Muscle of leg (tissue), 3 donors: ENCODE measurements at regions not wholly inside any gene's neighbourhood (a gene's known extent, or its start where the extent isn't known, plus 50 kb on each side); places are given as distances from the start of the nearest gene placed in this dataset.

Experiments used
- DNase-seq: peaks from one replicate; pipeline ENCODE4 v3.0.0; 2013
- H3K27ac ChIP-seq: one replicate; pipeline ENCODE4 v1.5.1; 2013; ENCODE audit warnings: mild to moderate bottlenecking, low read length, control low read depth
- H3K27me3 ChIP-seq: one replicate; pipeline ENCODE4 v1.6.1; 2013; ENCODE audit warnings: low read length; ENCODE audit not compliant: control insufficient read depth, insufficient read depth
- H3K36me3 ChIP-seq: one replicate; pipeline ENCODE4 v1.6.1; 2013; ENCODE audit warnings: low read length; ENCODE audit not compliant: control insufficient read depth, insufficient read depth
- H3K4me1 ChIP-seq: one replicate; pipeline ENCODE4 v1.6.1; 2013; ENCODE audit warnings: low read length; ENCODE audit not compliant: control insufficient read depth, insufficient read depth
- H3K4me3 ChIP-seq: one replicate; pipeline ENCODE4 v1.5.1; 2013; ENCODE audit warnings: low read length, control low read depth
- H3K9me3 ChIP-seq: replicated peaks from 2 replicates; pipeline ENCODE4 v1.6.1; 2013; ENCODE audit warnings: low read depth, low read length; ENCODE audit not compliant: control insufficient read depth
- WGBS: methylation state at CpG from one replicate; pipeline ENCODE4 v1.1.5; 2013; ENCODE audit warnings: missing lambda C conversion rate; ENCODE audit not compliant: insufficient coverage; 5-methylcytosine and 5-hydroxymethylcytosine counted together

GRCh38 chr13:83168590-83168989 is 713.7 kb downstream of the SLITRK1 start:
- Histone ChIP-seq H3K36me3 (no peaks in the 10 kb centered on the region), H3K27ac (no peak overlapping the region), H3K4me3 (no peak overlapping the region), H3K4me1 (no peaks in the 10 kb centered on the region), H3K9me3 (no peaks in the 10 kb centered on the region), H3K27me3 (no peaks in the 10 kb centered on the region)
- DNase-seq: peak; percentile 21
- no CpG with 5 or more reads among the region's 1 CpG for WGBS

DNA sequence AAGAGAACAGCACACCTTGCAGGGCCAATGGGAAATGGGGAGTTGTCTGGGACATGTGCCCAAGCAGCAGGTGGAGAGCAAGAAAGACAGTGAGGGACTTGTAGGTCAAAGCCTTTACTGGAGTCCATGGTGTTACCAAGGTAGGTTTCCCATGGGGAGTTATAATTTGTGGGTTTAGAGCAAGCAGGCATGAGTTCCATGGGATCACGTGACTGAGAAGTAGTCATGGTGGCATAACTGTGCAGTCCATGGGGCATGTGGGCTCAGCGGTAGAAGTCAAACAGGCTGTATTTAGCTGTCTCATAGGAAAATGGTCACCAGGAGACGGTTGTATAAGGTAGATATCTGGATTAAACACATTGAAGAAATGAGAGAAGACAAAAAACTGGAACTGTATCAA is 715.1 kb downstream of the SLITRK1 start:
- Histone ChIP-seq H3K4me3 (no peak overlapping the region), H3K9me3 (no peaks in the 10 kb centered on the region), H3K27me3 (no peaks in the 10 kb centered on the region), H3K27ac (no peak overlapping the region), H3K36me3 (no peaks in the 10 kb centered on the region), H3K4me1 (no peaks in the 10 kb centered on the region)
- DNase-seq: no peak
- WGBS: 94% methylated on average over 3 of the region's 3 CpGs

GRCh38 chr13:83166550-83166949 is 715.7 kb downstream of the SLITRK1 start:
- no peak overlapping the region for H3K4me3 ChIP-seq
- no peak for DNase-seq
- H3K36me3 ChIP-seq: no peaks in the 10 kb centered on the region

GRCh38 chr13:83162493-83162892 is 719.8 kb downstream of the SLITRK1 start:
- no peaks in the 10 kb centered on the region for H3K36me3 ChIP-seq
- no peaks in the 10 kb centered on the region for H3K9me3 ChIP-seq
- DNase-seq: no peak
- WGBS: no CpG with 5 or more reads among the region's 2 CpGs
- H3K27me3 ChIP-seq: no peaks in the 10 kb centered on the region
- no peaks in the 10 kb centered on the region for H3K4me1 ChIP-seq
- no peak overlapping the region for H3K4me3 ChIP-seq
- no peak overlapping the region for H3K27ac ChIP-seq

More at GRCh38 chr13:83166550-83166949, 715.7 kb downstream of the SLITRK1 start:
- Histone ChIP-seq H3K27ac (no peak overlapping the region), H3K27me3 (no peaks in the 10 kb centered on the region), H3K4me1 (no peaks in the 10 kb centered on the region), H3K9me3 (no peaks in the 10 kb centered on the region)

GRCh38 chr13:83153848-83154247 is 728.4 kb downstream of the SLITRK1 start:
- H3K4me1 ChIP-seq: no peaks in the 10 kb centered on the region
- H3K27ac ChIP-seq: no peak overlapping the region
- WGBS: 40% methylated on average over 1 of the region's 2 CpGs
- no peaks in the 10 kb centered on the region for H3K36me3 ChIP-seq
- H3K4me3 ChIP-seq: no peak overlapping the region
- H3K27me3 ChIP-seq: no peaks in the 10 kb centered on the region
- H3K9me3 ChIP-seq: no peaks in the 10 kb centered on the region
- no peak for DNase-seq

DNA sequence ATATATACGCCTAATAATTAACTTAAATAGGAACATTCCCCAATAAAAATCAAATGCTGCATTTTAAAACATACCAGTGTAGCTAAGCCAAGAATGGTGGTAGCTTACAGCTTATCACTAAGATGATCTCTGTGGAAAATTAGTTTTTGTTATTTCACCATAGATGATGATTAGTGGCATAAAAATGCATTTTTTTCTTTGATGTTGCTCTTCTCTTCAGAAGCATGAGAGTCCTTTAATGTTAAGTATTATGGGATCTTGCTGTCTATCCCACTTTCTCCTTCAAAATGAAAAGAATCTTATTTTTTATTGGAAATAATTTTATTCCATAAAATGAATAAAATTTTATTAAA is 731.0 kb downstream of the SLITRK1 start:
- no peak for DNase-seq
- Histone ChIP-seq H3K27me3 (no peaks in the 10 kb centered on the region), H3K4me3 (no peak overlapping the region), H3K9me3 (no peaks in the 10 kb centered on the region), H3K27ac (no peak overlapping the region), H3K36me3 (no peaks in the 10 kb centered on the region), H3K4me1 (no peaks in the 10 kb centered on the region)
- no CpG with 5 or more reads among the region's 1 CpG for WGBS

DNA sequence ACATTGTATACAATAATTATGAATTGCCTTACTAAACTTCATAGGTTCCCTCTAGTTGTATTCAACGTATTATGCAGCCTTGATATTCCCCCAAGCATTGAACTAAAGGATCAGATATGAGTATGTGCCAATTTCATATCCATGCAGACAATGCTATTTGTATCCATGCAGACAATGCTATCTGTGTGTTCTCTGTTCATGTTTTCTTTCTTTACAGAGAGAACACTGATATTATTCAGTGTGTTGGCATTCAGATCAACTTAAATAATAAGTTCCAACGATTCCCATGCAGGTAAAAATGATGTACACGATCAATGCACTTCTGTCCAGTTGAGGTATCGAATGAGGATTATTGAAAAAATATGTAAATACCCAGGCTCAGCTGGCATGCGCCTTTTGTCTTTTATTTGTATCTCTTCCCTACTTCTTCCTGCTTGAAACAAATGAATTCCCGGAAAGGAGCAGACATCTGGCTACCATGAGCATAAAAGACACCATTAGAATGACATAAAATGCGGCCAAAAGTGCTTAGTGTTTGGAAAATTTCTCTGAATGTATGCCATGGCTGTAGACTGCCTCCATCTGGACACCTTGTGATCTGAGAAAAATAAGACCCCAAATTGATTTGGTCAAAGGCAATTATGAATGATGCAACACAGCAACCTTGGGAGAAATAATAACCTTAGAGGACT is 731.5 kb downstream of the SLITRK1 start:
- Histone ChIP-seq H3K4me1 (no peaks in the 10 kb centered on the region), H3K4me3 (no peak overlapping the region), H3K27ac (no peak overlapping the region), H3K27me3 (no peaks in the 10 kb centered on the region), H3K9me3 (no peaks in the 10 kb centered on the region), H3K36me3 (no peaks in the 10 kb centered on the region)
- DNase-seq: no peak
- WGBS: 80% methylated on average over 1 of the region's 7 CpGs

- DNase-seq: no peak
- no peaks in the 10 kb centered on the region for H3K4me1 ChIP-seq
- H3K36me3 ChIP-seq: no peaks in the 10 kb centered on the region
- no peak overlapping the region for H3K4me3 ChIP-seq
- WGBS: 89% methylated on average over 14 of the region's 17 CpGs
- no peaks in the 10 kb centered on the region for H3K27me3 ChIP-seq
- peaks cover 2% of the 10 kb centered on the region for H3K9me3 ChIP-seq
- H3K27ac ChIP-seq: no peak overlapping the region
These were observed 745.6 kb downstream of the SLITRK1 start for GRCh38 chr13:83136660-83137059.

GRCh38 chr13:83125791-83126190 is 756.5 kb downstream of the SLITRK1 start:
- no peaks in the 10 kb centered on the region for H3K27me3 ChIP-seq
- WGBS: no CpG with 5 or more reads among the region's 1 CpG
- no peak for DNase-seq

DNA sequence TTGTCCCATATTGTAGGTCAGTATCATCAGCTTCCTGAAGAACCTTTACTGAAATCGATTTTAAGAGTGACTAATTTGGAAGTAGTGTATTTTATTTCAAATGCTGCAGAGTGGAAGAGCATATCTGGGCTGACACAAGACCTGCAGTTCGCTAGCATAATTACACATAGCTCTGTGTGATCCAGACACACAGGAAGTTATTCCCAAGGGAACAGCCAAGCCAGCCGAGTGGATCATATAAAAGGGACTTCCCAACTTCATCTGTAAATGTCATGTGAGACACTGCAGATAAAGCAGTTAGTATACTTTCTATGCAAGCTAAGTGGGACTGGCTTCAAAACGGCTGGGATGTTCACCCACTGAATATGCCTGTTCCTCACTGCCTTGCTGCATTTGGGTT is 760.4 kb downstream of the SLITRK1 start:
- Histone ChIP-seq H3K4me1 (no peaks in the 10 kb centered on the region), H3K9me3 (no peaks in the 10 kb centered on the region), H3K27ac (no peak overlapping the region), H3K27me3 (no peaks in the 10 kb centered on the region), H3K36me3 (no peaks in the 10 kb centered on the region), H3K4me3 (no peak overlapping the region)
- DNase-seq: peak; percentile 0
- 100% methylated on average over 2 of the region's 4 CpGs for WGBS

More at GRCh38 chr13:83125791-83126190, 756.5 kb downstream of the SLITRK1 start:
- H3K36me3 ChIP-seq: no peaks in the 10 kb centered on the region
- no peaks in the 10 kb centered on the region for H3K9me3 ChIP-seq
- H3K4me3 ChIP-seq: no peak overlapping the region
- no peaks in the 10 kb centered on the region for H3K4me1 ChIP-seq
- no peak overlapping the region for H3K27ac ChIP-seq

GRCh38 chr13:83117046-83117445 is 765.2 kb downstream of the SLITRK1 start:
- Histone ChIP-seq H3K27me3 (no peaks in the 10 kb centered on the region), H3K4me3 (no peak overlapping the region), H3K4me1 (no peaks in the 10 kb centered on the region), H3K36me3 (no peaks in the 10 kb centered on the region), H3K9me3 (no peaks in the 10 kb centered on the region), H3K27ac (no peak overlapping the region)
- WGBS: 64% methylated on average over 2 of the region's 4 CpGs
- DNase-seq: no peak
